ENCODE measurements at regions not wholly inside any gene's neighbourhood (a gene's known extent, or its start where the extent isn't known, plus 50 kb on each side); places are given as distances from the start of the nearest gene placed in this dataset.

DNA sequence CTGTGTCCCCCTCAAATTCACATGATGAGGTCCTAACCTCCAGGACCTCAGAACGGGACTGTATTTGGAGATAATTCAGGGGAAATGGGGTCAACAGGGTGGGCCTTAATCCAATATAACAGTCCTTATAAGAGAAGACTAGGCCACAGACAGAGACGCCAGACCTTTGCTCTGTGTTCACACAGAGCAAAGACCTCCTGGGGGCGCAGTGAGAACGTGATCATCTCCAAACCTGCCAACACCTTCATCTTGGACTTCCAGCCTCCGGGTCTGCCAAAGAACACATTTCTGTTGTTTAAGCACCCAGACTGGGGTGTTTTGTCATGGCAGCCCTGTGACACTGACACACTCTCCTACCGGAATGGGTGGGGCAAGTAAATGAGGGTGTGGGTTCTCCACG, 250.2 kb downstream of the MN1 start:
- Histone ChIP-seq H3K27me3 (ENCODE audit: low read depth, low read length) (no peaks in the 10 kb centered on the region), H3K9me3 (ENCODE audit: insufficient read depth, low read length) (no peaks in the 10 kb centered on the region), H3K4me1 (ENCODE audit: low read length) (no peaks in the 10 kb centered on the region), H3K9ac (ENCODE audit: low read length) (no peak overlapping the region), H3K27ac (ENCODE audit: low read length) (no peak overlapping the region), H2AFZ (ENCODE audit: low read depth, low read length) (no peak overlapping the region), H3K4me2 (ENCODE audit: low read length) (no peak overlapping the region), H4K20me1 (ENCODE audit: insufficient read depth, low read length) (no peaks in the 10 kb centered on the region), H3K4me3 (ENCODE audit: low read length) (no peak overlapping the region), H3K36me3 (replicated peaks; ENCODE audit: low read depth, low read length) (no peaks in the 10 kb centered on the region), H3K79me2 (ENCODE audit: low read length) (no peaks in the 10 kb centered on the region)
- TF ChIP-seq EZH2phosphoT487 (IDR thresholded peaks at IDR 0.05; ENCODE audit: low read depth) (no peak), CTCF (IDR thresholded peaks at IDR 0.05; ENCODE audit: low read depth, low read length) (no peak)

DNA sequence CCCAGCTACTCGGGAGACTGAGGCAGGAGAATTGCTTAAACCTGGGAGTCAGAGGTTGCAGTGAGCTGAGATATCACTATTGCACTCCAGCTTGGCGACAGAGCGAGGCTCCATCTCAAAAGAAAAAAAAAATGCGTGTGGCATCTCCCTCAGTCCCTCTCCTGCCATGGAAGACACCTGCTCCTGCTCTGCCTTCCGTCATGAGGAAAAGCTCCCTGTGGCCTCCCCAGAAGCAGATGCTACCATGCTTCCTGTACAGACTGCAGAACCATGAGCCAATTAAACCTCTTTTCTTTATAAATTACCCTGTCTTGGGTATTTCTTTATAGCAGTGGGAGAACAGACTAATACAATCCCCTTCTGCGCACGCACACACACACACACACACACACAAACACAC, 249.4 kb downstream of the MN1 start:
- Histone ChIP-seq H3K4me1 (ENCODE audit: low read length) (no peaks in the 10 kb centered on the region), H3K4me3 (ENCODE audit: low read length) (no peak overlapping the region), H3K27ac (ENCODE audit: low read length) (no peak overlapping the region), H3K9ac (ENCODE audit: low read length) (no peak overlapping the region), H3K9me3 (ENCODE audit: insufficient read depth, low read length) (no peaks in the 10 kb centered on the region), H4K20me1 (ENCODE audit: insufficient read depth, low read length) (no peaks in the 10 kb centered on the region), H3K27me3 (ENCODE audit: low read depth, low read length) (no peaks in the 10 kb centered on the region), H3K4me2 (ENCODE audit: low read length) (no peak overlapping the region), H2AFZ (ENCODE audit: low read depth, low read length) (no peak overlapping the region), H3K79me2 (ENCODE audit: low read length) (no peaks in the 10 kb centered on the region), H3K36me3 (replicated peaks; ENCODE audit: low read depth, low read length) (no peaks in the 10 kb centered on the region)
- TF ChIP-seq CTCF (IDR thresholded peaks at IDR 0.05; ENCODE audit: low read depth, low read length) (no peak), EZH2phosphoT487 (IDR thresholded peaks at IDR 0.05; ENCODE audit: low read depth) (no peak)

GRCh38 chr22:27552863-27553262, 248.7 kb downstream of the MN1 start:
- no peak overlapping the region for H3K9ac ChIP-seq (ENCODE audit: low read length)
- no peaks in the 10 kb centered on the region for H3K27me3 ChIP-seq (ENCODE audit: low read depth, low read length)
- no peaks in the 10 kb centered on the region for H3K4me1 ChIP-seq (ENCODE audit: low read length)
- no peak overlapping the region for H3K4me2 ChIP-seq (ENCODE audit: low read length)
- H3K9me3 ChIP-seq (ENCODE audit: insufficient read depth, low read length) = no peaks in the 10 kb centered on the region
- H3K36me3 ChIP-seq (replicated peaks; ENCODE audit: low read depth, low read length) = no peaks in the 10 kb centered on the region
- TF ChIP-seq EZH2phosphoT487 (IDR thresholded peaks at IDR 0.05; ENCODE audit: low read depth) = no peak
- TF ChIP-seq CTCF (IDR thresholded peaks at IDR 0.05; ENCODE audit: low read depth, low read length) = no peak
- H2AFZ ChIP-seq (ENCODE audit: low read depth, low read length) = no peak overlapping the region
- H4K20me1 ChIP-seq (ENCODE audit: insufficient read depth, low read length) = no peaks in the 10 kb centered on the region
- no peak overlapping the region for H3K4me3 ChIP-seq (ENCODE audit: low read length)
- H3K27ac ChIP-seq (ENCODE audit: low read length) = no peak overlapping the region
- no peaks in the 10 kb centered on the region for H3K79me2 ChIP-seq (ENCODE audit: low read length)

DNA sequence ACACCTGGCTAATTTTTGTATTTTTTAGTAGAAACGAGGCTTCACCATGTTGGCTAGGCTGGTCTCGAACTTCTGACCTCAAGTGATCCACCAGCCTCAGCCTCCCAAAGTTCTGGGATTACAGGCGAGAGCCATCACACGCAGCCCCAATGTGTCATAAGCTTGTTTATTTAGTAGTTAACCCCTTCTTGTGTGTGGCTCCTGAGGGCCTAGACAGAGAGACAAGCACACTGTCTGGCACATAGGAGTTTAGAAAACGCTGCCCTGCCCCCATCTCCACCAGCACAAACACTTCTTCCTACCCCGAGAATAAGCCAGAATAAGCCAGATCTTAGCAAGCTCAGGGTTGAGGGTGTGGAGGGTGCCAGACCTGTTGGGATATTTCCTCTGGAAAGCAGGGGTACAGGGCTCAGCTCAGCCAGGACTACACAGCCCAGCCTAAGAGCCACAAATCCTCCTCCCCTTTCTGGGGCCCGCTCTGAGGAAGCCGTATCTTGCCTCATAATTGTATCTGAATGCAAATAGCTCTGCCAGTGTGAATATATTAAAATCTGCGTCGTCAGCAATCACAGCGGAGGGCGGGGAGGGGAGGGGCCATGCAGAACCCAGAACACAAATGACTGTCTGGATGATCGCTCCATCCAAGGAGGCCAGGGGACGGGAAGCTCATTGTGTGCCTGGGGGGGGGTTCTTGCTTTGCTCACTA, 247.3 kb downstream of the MN1 start:
- no peak overlapping the region for H3K4me2 ChIP-seq (ENCODE audit: low read length)
- no peak overlapping the region for H3K9ac ChIP-seq (ENCODE audit: low read length)
- no peaks in the 10 kb centered on the region for H4K20me1 ChIP-seq (ENCODE audit: insufficient read depth, low read length)
- no peak overlapping the region for H3K27ac ChIP-seq (ENCODE audit: low read length)
- H3K36me3 ChIP-seq (replicated peaks; ENCODE audit: low read depth, low read length) = no peaks in the 10 kb centered on the region
- no peaks in the 10 kb centered on the region for H3K4me1 ChIP-seq (ENCODE audit: low read length)
- no peaks in the 10 kb centered on the region for H3K79me2 ChIP-seq (ENCODE audit: low read length)
- H2AFZ ChIP-seq (ENCODE audit: low read depth, low read length) = no peak overlapping the region
- H3K4me3 ChIP-seq (ENCODE audit: low read length) = no peak overlapping the region
- H3K27me3 ChIP-seq (ENCODE audit: low read depth, low read length) = no peaks in the 10 kb centered on the region; the same call in 1 of the 2 replicates
- no peak for TF ChIP-seq CTCF (IDR thresholded peaks at IDR 0.05; ENCODE audit: low read depth, low read length)
- TF ChIP-seq EZH2phosphoT487 (IDR thresholded peaks at IDR 0.05; ENCODE audit: low read depth) = no peak
- H3K9me3 ChIP-seq (ENCODE audit: insufficient read depth, low read length) = no peaks in the 10 kb centered on the region
